GM12872 (cell line): ENCODE measurements at regions not wholly inside any gene's neighbourhood (a gene's known extent, or its start where the extent isn't known, plus 50 kb on each side); places are given as distances from the start of the nearest gene placed in this dataset.

Experiments
- CTCF ChIP-seq: IDR thresholded peaks from 3 replicates; pipeline ENCODE4 v1.5.1; 2011; ENCODE audit warnings: low read depth, mild to moderate bottlenecking, low read length, moderate library complexity; ENCODE audit not compliant: insufficient read depth

GRCh38 chr13:107157271-107157670 is 589.3 kb upstream of the ARGLU1 start:
- no peak for TF ChIP-seq CTCF

DNA sequence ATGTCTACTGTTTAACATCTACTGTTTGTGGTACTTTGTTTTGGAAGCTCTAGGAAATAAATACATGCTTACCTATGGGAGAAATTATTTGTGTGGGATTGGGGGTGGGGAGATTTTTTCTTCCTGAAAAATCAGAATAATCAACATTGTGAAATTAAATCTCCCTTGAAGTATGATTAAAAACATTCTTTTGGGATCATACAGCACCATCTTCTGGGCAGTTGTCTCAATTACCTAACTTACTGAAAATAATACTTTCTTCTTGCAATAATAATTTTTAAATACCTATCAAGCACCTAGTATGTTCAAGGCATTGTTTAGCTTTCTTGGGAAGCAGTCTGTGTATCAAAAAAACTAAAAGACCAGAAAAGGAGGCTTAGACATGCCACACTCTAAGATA is 576.5 kb upstream of the ARGLU1 start:
- no peak for TF ChIP-seq CTCF

DNA sequence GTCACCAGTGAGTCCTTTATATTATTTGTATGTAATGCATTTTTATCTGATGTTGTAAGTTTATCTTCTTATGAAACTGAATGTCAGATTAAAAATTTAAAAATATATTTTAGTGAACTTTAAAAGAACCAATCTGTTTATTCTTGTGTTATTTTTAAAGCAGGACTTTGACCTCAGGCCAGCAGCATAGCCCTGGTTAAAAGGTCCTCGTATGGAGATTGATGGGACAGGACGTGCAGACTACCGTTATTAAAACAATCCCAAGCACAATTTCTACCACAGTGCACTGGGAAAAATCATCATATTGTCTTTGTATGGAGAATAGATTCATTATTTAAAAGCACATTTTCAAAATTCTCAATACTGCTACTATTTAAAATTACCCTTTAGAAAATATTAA is 573.8 kb upstream of the ARGLU1 start:
- TF ChIP-seq CTCF = no peak

DNA sequence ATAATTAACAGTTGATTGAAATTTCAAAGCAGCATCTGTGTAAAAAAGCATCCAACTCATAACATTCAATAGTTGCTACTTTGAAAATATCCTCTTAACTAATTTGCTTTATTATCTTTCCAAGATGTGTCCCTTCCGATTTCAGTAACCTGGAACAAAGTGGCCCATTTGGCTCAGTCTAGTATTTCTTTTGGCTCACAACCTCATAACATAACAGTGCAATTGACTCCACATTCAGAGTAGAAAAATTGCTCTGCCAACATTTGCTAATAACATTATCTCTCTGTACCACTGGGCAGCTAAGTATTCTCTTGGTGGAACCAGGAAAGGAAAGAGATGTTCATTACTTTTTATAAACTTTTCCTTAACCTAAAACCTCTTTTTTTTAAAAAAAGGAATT is 571.1 kb upstream of the ARGLU1 start:
- TF ChIP-seq CTCF = no peak

- TF ChIP-seq CTCF = no peak
Observed at GRCh38 chr13:107138486-107138885, 570.5 kb upstream of the ARGLU1 start.

- TF ChIP-seq CTCF = no peak
Observed at GRCh38 chr13:107133950-107134349, 566.0 kb upstream of the ARGLU1 start.

DNA sequence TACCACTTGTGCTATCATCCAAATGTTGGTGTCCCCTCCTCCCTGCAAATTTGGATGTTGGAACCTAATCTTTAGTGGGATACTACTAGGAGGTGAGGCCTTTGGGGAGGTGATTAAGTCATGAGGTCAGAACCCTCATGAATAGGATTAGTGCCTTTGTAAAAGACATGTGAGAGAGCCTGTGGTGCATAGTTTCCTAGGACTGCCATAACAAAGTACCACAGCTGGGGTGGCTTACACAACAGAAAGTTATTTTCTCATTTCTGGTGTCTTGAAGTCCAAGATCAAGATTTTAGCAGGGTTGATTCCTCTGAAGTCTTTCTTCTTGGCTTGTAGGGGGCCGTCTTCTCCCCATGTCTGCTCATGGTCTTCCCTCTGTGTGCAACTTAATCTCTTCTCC is 562.6 kb upstream of the ARGLU1 start:
- TF ChIP-seq CTCF = no peak

DNA sequence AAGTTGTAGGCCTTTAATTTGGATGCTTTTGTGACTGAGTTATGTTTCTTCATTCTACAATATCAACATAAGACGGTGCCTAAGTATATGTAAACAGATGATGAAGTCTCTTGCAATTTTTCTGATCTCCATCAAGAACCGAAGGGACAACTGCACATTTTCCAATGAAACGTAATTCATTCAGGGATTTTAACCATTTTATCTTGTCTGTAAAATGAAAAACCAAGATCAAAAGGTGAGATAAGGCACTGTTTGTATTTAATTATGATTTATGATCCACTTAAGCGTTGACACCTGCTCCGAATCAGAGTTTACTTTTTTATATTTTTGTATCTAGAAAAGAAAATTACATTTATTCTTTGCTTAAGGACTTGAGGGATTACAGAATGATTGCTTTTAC is 556.8 kb upstream of the ARGLU1 start:
- no peak for TF ChIP-seq CTCF
